ENCODE measurements at regions not wholly inside any gene's neighbourhood (a gene's known extent, or its start where the extent isn't known, plus 50 kb on each side); places are given as distances from the start of the nearest gene placed in this dataset.

DNA sequence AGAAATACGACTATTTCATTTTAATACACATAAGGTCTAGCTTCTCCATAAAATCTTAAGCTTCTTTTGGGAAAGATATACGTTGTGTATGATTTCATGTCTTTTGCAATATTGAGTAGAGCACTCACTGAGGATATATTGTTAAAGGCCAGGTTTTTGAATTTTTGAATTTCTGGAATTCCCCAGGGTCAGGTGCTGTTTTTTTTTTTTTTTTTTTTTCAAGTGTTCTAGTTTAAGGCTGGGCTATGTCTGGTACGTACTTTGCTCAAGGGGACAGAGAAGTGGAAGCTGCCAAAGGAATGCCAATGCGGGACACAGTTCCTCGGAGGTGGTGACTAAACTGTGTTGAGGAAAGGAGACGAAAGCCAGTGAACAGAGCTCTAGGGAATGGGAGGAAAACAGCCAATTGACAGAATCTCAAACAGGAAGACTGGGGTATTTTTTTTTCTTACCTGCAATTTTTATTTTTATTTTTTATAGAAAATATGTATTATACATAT lies 510.5 kb upstream of the CBLB start:
- TF ChIP-seq, protein P1, sequence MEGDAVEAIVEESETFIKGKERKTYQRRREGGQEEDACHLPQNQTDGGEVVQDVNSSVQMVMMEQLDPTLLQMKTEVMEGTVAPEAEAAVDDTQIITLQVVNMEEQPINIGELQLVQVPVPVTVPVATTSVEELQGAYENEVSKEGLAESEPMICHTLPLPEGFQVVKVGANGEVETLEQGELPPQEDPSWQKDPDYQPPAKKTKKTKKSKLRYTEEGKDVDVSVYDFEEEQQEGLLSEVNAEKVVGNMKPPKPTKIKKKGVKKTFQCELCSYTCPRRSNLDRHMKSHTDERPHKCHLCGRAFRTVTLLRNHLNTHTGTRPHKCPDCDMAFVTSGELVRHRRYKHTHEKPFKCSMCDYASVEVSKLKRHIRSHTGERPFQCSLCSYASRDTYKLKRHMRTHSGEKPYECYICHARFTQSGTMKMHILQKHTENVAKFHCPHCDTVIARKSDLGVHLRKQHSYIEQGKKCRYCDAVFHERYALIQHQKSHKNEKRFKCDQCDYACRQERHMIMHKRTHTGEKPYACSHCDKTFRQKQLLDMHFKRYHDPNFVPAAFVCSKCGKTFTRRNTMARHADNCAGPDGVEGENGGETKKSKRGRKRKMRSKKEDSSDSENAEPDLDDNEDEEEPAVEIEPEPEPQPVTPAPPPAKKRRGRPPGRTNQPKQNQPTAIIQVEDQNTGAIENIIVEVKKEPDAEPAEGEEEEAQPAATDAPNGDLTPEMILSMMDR (conservative IDR thresholded peaks at IDR 0.05), result no peak
- TF ChIP-seq ZFX (IDR thresholded peaks at IDR 0.05), result no peak
